Colonic mucosa (tissue), 4 donors: ENCODE measurements at regions not wholly inside any gene's neighbourhood (a gene's known extent, or its start where the extent isn't known, plus 50 kb on each side); places are given as distances from the start of the nearest gene placed in this dataset.

ENCODE experiments used
- DNase-seq: peaks from one replicate; pipeline ENCODE4 v3.0.0-alpha.2; 2020
- H3K27ac ChIP-seq: fragments of 200-600 bp; one replicate; pipeline ENCODE4 v1.8.0; 2021
- H3K27me3 ChIP-seq: fragments of 200-600 bp; one replicate; pipeline ENCODE4 v1.8.0; 2021
- H3K36me3 ChIP-seq: fragments of 200-600 bp; one replicate; pipeline ENCODE4 v1.8.0; 2021
- H3K4me1 ChIP-seq: fragments of 200-600 bp; one replicate; pipeline ENCODE4 v1.8.0; 2021; ENCODE audit warnings: mild to moderate bottlenecking
- H3K4me3 ChIP-seq: fragments of 200-600 bp; one replicate; pipeline ENCODE4 v1.8.0; 2021
- H3K9ac ChIP-seq, 2 donors: one replicate each; pipeline ENCODE4 v1.7.0; 2013; ENCODE audit warnings: control low read depth in 2 of 2, low read depth in 2 of 2, low read length in 2 of 2
- H3K9me3 ChIP-seq: fragments of 200-600 bp; one replicate; pipeline ENCODE4 v1.8.0; 2021
- CTCF ChIP-seq: fragments of 200-600 bp; IDR thresholded peaks from one replicate; pipeline ENCODE4 v1.8.0; 2022; ENCODE audit warnings: antibody characterized with exemption, mild to moderate bottlenecking
- intact Hi-C: fragments of 100-400 bp; cut with DNase I; formaldehyde crosslinking; loops from one replicate; pipeline ENCODE4 v1.14.1; 2022
- donor health status: healthy.
- donor health status: DM: no; HTN: no; CAD: no.
- donor health status: DM: no; HTN: no; CAD: no.

- Histone ChIP-seq H3K4me3 (no peak overlapping the region), H3K4me1 (no peaks in the 10 kb centered on the region), H3K9me3 (no peaks in the 10 kb centered on the region), H3K9ac (no peak overlapping the region), H3K36me3 (no peaks in the 10 kb centered on the region), H3K27ac (no peak overlapping the region), H3K27me3 (no peaks in the 10 kb centered on the region)
- DNase-seq = no peak
- TF ChIP-seq CTCF = no peak
- intact Hi-C loops = no loop called here
Measured at GRCh38 chr1:29413661-29414060, 177.3 kb downstream of the PTPRU start.

GRCh38 chr1:29412591-29412990 is 176.3 kb downstream of the PTPRU start:
- no peak for DNase-seq
- Histone ChIP-seq H3K9ac (no peak overlapping the region), H3K9me3 (no peaks in the 10 kb centered on the region), H3K27ac (no peak overlapping the region), H3K4me1 (no peaks in the 10 kb centered on the region), H3K36me3 (no peaks in the 10 kb centered on the region), H3K4me3 (no peak overlapping the region), H3K27me3 (no peaks in the 10 kb centered on the region)
- intact Hi-C loops = no loop called here
- TF ChIP-seq CTCF = no peak

- no peak overlapping the region for H3K27ac ChIP-seq
- H3K4me3 ChIP-seq = no peak overlapping the region
- no peaks in the 10 kb centered on the region for H3K36me3 ChIP-seq
- H3K9ac ChIP-seq = no peak overlapping the region
- no peak for TF ChIP-seq CTCF
- no peak for DNase-seq
- H3K4me1 ChIP-seq = no peaks in the 10 kb centered on the region
- intact Hi-C loops = no loop called here
- H3K9me3 ChIP-seq = no peaks in the 10 kb centered on the region
- H3K27me3 ChIP-seq = no peaks in the 10 kb centered on the region
Measured at GRCh38 chr1:29410476-29410875, 174.2 kb downstream of the PTPRU start.

GRCh38 chr1:29409616-29410015 is 173.3 kb downstream of the PTPRU start:
- H3K9me3 ChIP-seq = no peaks in the 10 kb centered on the region
- H3K27me3 ChIP-seq = no peaks in the 10 kb centered on the region
- no peaks in the 10 kb centered on the region for H3K4me1 ChIP-seq
- no peak overlapping the region for H3K4me3 ChIP-seq
- no peak overlapping the region for H3K9ac ChIP-seq
- TF ChIP-seq CTCF = no peak
- no peak for DNase-seq
- no peaks in the 10 kb centered on the region for H3K36me3 ChIP-seq
- intact Hi-C loops = no loop called here
- no peak overlapping the region for H3K27ac ChIP-seq

GRCh38 chr1:29408831-29409605 is 172.7 kb downstream of the PTPRU start:
- DNase-seq = no peak
- no peaks in the 10 kb centered on the region for H3K36me3 ChIP-seq
- H3K9me3 ChIP-seq = no peaks in the 10 kb centered on the region
- H3K4me3 ChIP-seq = no peak overlapping the region
- no peak overlapping the region for H3K27ac ChIP-seq
- no peaks in the 10 kb centered on the region for H3K27me3 ChIP-seq
- H3K9ac ChIP-seq = no peak overlapping the region
- intact Hi-C loops = no loop called here
- H3K4me1 ChIP-seq = no peaks in the 10 kb centered on the region
- TF ChIP-seq CTCF = no peak
